Activated naive CD8-positive, alpha-beta T cell treated with anti-CD3 and anti-CD28 coated beads, Interleukin-2, amount 50 U/mL, for 16 hours (primary cell): ENCODE measurements at regions not wholly inside any gene's neighbourhood (a gene's known extent, or its start where the extent isn't known, plus 50 kb on each side); places are given as distances from the start of the nearest gene placed in this dataset.

Experiments
- DNase-seq: peaks from one replicate; pipeline ENCODE4 v3.0.0-alpha.2; 2020; ENCODE audit warnings: low read depth, low spot score

DNA sequence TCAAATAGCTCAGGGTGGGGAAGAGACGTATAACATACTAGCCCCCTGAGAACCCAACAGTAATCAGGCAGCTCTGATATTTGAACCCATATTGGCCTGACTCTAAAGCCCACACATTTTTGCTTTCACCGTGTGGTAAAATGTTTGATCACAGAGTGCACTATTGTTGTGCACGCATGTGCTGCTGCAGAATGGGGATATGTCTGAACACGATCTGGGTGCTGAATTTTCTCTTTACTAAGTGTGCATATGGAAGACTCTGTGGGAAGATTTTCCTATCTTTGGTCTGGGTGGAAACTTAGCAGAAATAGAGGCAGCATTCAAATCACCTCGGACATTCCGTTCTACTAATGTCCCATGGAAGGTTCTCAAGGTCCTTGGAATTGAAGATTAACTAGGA, 800.1 kb downstream of the TFAP2A start:
- DNase-seq, result no peak

DNA sequence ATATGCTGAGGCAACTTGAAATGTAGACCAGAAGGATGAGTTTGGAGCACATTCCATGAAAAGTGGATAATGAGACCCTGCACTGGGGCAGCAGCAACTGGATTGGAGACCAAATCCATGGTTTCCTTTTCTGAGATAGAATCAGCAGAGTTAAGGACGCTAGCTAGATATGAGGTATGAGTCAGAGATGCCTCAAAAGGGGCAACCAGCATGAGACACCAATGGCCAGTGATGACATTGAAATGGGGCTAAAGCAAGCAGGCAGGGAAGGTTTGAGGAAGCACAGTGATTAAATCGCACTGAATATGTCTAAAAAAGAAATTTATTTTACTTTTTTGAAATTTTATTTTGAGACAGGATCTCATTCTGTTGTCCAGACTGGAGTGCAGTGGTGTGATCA, 802.4 kb downstream of the TFAP2A start:
- no peak for DNase-seq

DNA sequence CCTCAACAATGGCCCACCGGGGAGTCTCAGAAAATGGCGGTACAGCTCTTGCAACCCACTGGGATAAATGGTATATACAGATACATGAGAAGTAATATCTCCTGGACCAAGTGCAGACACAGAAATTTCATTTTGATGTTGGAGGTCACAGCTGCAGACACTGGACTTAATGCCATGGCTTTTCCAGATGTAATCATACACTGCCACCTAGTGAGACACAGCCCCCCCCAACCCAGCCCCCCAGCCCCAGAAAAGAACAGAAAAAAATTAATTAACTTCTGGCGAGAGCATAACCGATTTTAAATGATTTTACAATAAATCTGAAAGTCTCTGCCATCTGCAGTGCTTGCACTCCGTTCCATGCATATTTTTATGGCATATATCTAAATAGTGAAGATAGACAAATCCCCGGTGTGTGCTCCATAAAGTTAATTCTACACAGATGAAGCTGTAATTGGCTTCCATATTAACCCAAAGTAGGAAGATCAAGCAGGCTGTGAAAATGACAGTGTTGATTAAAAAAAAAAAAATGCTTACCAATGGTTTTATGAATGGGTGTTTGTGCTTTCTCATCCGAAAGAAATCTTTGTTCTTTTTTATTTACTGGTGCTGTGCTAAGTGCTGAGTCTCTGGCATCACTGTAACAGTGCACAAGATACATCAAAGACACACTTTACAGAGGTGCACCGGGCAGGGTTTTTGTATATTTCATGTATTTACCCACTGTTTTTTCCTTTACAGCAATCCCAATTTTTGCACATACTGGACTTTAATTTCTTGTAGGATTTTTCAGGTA, 804.1 kb downstream of the TFAP2A start:
- DNase-seq, result no peak

DNA sequence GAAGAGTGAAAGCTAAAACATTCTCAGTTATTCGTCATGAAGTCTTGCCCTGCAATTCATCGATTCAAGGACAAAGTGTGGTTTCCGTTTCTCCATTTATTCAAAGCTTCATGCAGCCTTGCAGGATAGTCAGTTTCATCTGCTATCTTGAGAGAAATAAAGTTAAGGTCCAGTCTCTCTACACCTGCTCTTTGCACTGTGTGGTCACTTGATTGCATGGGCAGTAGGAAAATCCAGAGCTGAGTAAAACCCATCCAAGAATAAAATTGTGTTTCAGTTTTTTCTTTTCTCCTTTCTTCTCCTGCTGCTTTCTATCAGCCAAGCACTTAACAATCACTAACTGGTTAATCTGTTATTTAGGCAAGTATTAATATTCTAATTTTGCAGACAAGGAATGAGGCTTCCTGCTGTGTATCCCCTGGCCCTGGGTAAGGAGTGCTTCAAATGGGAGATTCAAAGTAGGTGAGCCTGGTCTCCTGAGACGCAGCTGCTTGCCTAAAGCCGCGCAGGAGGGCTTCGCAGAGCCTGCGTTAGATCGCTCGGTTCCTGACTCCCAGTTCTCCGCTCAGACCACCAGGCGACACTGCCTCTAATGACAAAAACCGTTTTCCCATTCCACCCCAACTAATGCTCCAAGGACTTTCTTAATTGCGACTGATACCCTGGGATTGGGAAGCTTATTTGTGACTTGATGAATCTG, 808.3 kb downstream of the TFAP2A start:
- no peak for DNase-seq

DNA sequence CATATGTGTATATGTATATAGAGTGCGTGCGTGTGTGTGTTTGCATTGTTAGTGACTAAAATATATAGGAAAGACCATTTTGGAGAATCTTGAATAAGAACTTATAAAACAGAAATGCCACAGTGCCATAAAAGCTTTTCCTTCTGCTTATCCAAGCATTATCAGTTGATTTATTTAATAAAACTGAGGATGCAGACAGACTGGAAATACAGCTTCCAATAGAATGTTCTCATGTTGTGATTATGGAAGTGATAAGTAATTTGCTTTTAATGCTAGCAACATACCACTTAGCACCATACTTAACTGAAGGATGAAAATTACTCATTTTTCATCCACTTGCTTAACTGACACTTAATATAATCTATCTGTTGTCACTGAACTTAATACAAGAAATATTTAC, 820.1 kb downstream of the TFAP2A start:
- DNase-seq, result no peak

DNA sequence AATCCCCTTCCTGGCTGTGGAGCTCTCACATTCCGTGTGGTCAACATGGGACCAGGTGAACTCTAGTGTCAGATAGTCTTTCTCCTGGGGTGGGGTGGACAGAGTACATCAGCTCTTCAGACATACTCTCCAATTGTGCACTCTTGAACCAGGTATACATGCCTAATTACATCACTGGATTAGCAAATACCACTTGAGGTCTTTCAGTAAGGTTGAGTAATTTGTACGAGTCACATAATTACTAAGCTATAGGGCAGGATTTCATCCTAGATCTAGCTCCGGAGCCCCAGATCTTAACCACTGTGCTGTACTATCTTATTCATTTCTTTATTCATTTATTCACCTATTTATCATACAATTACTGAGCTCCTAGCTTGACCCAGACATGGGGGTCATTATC, 821.3 kb downstream of the TFAP2A start:
- DNase-seq, result no peak

DNA sequence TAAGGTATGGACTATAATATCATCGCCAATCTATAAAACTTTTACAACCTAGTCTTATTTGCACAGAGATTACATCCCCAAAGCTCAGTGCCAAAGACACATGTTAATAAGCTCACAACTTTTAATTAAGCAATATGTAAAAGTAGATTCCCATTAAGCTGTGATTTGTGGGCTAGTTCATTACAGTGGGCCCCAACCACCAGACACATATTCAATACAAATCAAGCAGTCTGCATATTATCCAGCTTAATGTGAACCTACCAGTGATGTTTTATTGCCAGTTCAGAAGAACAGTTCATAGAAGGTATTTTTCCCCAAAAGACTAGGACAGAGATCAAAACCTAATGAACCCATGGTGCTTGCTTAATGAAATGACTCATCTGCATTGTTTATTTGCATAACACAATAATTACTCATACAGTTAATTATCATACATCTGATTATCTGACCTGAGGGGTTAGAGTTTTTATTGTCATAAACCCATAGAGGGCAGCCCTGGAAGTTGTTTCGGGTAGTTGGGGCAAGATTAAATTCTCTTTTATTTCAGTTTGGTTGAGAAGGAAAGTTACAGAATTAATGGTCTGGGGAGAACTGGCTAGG, 831.0 kb downstream of the TFAP2A start:
- no peak for DNase-seq

DNA sequence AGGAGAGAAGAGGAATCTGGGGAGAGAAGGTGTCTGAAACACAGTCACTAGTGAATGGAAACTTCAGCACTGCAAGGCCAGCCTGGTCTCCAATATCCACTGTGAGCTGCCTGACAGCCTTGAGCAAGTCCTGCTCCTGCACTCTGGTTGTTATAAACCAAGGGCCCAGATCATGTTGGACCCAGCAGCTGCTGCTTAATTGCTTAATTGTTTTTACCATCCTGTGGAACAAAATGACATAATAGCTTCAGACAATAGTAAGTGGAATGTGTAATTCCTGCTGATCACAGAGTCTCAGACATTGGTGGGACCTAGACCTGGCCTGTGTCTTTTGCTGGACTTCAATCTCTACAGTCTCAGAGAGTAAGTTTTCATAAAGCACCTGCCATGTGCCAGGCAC, 833.7 kb downstream of the TFAP2A start:
- no peak for DNase-seq

DNA sequence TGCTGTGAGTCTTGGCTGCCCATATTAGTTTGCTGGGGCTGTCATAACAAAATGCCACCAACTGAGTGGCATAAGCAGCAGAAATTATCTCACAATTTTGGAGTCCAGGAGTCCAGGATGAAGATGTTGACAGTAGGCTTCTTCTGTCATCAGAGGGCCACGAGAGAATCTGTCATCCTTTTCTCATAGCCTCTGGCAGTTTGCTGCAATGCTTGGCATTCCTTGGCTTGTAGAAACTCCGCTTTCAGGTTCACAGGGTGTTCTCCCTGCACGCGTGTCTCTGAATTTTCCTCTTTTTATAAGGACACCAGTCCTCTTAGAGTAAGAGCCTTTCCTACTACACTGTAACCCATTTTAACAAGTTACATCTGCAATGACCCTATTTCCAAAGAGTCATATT, 838.4 kb downstream of the TFAP2A start:
- no peak for DNase-seq

DNA sequence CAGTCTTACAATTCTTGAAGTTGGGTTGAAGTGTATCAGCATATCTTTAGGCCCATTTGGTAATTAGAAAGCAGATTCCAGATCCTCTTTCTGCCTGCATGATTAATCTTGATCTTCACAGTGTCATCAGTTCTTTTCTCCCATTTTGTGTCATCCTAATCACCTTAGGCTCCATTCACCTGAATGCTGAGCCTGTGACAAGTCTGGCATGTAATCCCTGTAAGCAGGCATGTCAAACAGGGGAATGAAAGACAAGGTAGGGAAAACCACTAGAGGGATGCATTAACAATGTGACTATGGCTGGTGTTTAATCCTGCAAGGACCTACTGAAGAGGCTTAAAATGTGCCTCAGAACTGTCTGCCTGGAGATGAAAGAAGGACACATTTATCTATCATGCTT, 848.8 kb downstream of the TFAP2A start:
- DNase-seq, result no peak

DNA sequence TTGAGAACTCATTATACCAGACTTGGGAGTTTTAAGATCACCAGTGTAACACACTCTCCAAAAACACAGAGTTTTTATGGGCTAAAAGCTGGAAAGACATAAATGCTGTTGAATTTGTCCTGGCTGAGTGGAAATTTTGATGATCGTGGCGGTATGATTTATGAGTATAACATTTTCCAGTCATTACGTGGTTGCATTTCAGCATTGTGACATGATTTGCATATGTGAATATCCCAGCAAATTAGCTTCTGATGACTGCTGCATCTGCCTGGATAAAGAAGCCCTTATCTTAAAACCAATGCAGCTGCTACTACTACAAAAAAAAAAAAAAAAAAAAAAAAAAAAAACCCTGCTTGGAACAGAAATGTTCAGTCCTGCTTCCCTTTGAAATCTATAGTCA, 850.9 kb downstream of the TFAP2A start:
- no peak for DNase-seq

DNA sequence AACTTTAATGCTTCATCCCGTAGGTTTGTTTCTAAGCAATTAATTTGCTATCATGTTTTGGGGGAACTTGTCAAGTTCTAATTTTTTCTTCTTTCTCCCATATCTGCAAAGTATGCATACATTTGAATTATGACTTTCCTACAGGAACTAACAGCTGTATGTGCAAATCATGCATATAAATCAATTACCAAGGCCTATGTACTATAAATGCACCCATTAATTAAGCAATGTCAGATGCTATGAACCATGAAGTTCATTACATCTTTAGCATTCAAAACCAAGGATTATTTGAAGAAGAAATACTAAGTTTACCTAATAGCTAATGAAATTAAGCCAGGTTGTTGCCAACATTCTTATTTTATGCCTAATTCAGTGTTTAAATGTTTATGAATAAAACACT, 851.3 kb downstream of the TFAP2A start:
- no peak for DNase-seq

DNA sequence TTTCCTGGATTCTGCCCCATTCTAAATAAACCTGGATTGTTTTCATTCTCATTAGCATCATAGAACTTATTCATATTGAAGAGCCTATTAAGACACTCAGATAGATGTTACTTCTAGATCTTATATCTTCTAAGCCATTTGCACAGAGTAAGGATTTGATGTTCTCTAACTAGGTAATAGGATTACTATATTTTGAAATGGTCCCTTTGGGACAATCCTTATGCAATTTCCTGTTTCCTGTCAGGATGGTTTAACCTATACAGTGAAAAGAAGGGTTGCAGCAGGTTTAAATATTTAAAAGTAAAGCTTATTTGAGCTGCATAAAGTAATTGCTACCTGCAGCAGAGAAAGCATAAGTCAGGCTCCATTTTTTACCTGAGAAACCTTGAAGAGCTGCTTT, 860.1 kb downstream of the TFAP2A start:
- no peak for DNase-seq

DNA sequence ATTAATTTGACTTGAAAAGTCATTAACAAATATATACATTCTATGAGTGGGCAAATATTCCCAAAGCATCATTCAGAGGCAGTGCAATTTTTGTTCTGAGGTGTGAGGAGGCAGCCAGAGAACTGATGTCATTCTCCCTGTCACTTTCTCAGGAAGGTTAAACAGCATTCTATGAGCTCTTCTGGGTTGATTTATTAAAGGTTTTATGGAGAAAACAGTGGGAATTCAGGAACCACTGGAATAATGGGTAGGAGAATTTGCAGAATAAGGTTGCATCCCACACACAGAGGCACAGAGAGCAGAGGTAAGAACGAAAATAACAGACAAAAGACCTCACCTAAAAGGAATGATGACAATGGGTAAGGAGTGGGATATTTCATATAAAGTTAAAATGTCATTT, 860.6 kb downstream of the TFAP2A start:
- no peak for DNase-seq

DNA sequence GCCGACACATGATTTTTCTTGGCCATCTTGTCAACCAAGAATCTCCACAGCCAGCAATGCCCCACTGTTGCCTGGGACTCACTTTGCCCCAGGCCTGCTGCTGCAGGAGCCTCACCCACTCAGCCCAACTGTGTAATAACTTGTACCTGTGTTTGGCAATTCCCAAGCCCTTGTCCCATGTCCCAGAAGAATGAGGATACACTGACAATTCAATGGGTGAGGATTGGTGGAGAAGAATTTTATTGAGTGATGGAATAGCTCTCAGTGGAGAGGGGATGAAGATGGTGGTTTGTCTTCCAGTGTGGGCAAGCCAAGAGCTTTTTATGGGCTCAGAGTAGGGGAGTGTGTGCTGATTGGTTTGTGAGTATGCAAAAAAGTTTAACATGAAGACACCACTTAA, 861.9 kb downstream of the TFAP2A start:
- DNase-seq, result no peak

DNA sequence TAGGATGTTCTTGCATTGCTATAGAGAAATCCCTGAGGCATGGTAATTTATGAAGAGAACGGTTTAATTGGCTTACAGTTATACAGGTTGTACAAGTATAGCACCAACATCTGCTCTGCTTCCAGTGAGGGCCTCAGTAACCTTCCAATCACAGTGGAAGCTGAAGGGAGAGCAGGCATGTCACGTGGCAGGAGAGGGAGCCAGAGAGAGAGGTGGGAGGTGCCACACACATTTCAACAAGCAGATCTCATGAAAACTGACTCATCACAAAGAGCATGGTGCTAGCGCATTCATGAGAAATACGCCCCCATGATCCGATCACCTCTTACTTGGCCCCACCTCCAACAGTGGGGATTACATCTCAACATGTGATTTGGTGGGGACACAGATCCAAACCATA, 871.2 kb downstream of the TFAP2A start:
- DNase-seq, result no peak

DNA sequence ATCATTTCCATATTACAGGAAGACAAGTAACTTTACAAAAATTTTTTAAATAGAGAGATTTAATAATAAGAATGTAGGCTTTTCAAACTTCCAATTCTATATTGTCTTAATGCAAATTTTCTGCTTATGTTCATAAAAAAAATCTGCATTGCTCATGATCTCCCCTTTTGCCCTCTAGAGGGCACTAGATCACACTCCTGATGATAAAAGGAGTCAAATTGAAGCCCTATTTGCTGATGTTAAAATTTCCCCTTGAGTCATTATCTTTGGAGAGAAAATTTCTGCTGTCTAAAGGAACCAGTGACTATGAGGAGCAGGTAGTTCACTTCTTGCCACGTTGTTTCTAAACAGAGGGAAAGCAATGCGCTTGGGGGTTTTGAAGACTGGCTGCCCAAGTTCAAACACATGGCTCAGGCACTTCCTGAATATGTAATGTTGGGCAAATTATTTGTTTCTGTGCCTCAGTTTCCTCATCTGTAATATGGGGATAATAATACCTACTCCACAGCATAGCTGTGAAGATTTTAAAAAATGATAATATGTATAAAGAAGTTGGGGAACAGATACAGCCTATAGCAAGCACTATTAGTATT, 874.2 kb downstream of the TFAP2A start:
- no peak for DNase-seq

DNA sequence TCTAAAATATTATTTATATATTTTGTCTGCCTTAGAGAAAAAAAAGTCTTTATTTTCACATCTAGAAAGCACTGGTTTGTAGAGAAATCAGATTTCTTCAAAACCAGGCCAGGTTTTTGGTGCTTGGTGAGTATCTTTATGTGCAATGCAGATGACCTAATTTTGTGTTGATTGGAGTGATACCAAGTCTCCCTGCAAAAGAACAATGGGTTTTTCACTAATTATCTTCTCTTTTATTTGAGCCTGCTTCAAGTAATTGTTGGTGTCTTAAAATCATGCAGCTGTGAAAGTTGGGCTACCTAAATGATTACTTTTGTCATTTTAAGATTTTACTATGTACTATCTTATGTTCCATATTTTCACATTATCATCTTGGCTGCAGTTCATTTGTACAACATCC, 874.7 kb downstream of the TFAP2A start:
- DNase-seq, result no peak

DNA sequence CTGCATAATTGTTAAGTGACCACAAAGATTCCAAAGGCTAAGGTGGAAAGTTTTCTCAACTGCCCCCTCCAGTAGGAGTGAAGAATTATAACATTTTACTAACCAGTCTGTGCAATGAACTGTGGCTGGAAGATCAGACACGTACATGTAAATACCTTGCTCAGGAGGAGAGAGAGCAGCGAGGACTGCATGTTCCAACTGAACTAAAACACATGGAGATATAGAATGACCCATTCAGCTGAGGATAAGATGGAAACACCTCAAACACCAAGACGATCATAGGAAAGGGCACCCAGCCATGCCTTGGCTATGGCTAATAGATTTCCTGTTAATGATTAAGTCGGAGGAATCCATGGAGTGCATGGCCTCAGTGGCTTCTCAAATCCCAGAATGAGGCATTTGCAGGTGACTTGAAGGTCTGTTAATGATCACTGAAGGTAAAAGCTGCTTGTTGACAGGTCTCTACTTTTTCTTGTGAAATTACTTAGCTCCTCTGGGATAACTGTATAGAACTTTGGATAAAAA, 875.6 kb downstream of the TFAP2A start:
- DNase-seq, result no peak

DNA sequence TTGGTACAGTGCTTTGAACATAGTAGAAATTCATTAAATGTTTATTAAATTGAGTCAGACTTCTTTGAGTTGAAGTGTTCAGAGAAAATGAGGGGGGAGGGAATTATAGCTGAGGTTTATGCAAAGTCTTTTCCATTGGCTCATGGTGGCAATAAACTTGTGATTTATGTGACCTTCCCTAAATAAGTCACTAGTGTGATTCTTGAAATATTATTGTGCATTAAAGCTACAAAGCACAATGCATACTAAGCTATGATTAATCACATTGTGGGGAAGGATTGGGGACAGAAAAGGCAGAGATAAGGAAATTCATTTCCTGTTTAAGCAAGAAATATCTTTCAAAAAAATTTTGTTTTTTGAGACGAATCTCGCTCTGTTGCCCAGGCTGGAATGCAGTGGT, 877.5 kb downstream of the TFAP2A start:
- DNase-seq, result no peak

DNA sequence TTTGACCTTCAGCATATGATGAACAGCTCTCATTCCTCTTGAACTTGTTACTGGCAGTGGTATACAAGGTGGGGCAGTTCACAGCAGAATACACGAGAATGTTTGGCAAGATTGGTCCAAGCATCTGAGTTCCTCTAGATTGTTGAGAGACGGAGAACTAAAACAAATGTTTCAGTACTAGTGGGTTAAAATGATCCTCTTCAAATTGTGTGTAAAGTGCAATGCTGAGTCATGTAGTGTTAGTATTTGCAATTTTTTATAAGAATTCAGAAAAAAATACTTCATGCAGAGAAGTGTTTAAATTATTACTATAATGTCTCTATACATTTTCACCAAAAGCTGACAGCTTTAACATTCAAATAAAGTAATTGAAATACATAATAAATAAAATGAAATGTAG, 879.8 kb downstream of the TFAP2A start:
- no peak for DNase-seq
